OCI-LY1 (cell line): ENCODE measurements at regions not wholly inside any gene's neighbourhood (a gene's known extent, or its start where the extent isn't known, plus 50 kb on each side); places are given as distances from the start of the nearest gene placed in this dataset.

Experiments
- H2AFZ ChIP-seq: fragments of 200-600 bp; sonication (generic), shearing (Covaris generic); 2 replicates; pipeline ENCODE4 v1.6.0; 2014; ENCODE audit warnings: antibody characterized with exemption, mild to moderate bottlenecking, low read length
- H3F3A ChIP-seq: fragments of 200-600 bp; sonication (generic), shearing (Covaris generic); 2 replicates; pipeline ENCODE4 v1.6.0; 2014; ENCODE audit warnings: mild to moderate bottlenecking, antibody characterized with exemption, low read length, moderate library complexity; ENCODE audit not compliant: insufficient read depth
- H3K27ac ChIP-seq: fragments of 200-600 bp; sonication (generic); 2 replicates; pipeline ENCODE4 v1.5.1; 2014; ENCODE audit warnings: low read length, mixed run types, mild to moderate bottlenecking, low read depth; ENCODE audit not compliant: poor library complexity, severe bottlenecking
- H3K27me3 ChIP-seq: fragments of 200-600 bp; sonication (generic); 2 replicates; pipeline ENCODE4 v1.6.0; 2014; ENCODE audit warnings: antibody characterized with exemption, mild to moderate bottlenecking, low read length, moderate library complexity; ENCODE audit not compliant: insufficient read depth
- H3K36me3 ChIP-seq: fragments of 200-600 bp; sonication (generic); 2 replicates; pipeline ENCODE4 v1.6.1; 2014; ENCODE audit warnings: mild to moderate bottlenecking, antibody characterized with exemption, low read length, moderate library complexity, mixed read lengths; ENCODE audit not compliant: insufficient read depth
- H3K4me1 ChIP-seq: fragments of 200-600 bp; sonication (generic); 2 replicates; pipeline ENCODE4 v1.5.1; 2014; ENCODE audit warnings: mild to moderate bottlenecking, low read length, moderate library complexity; ENCODE audit not compliant: insufficient read depth, severe bottlenecking
- H3K4me2 ChIP-seq: fragments of 200-600 bp; sonication (generic), shearing (Covaris generic); 2 replicates; pipeline ENCODE4 v1.6.1; 2014; ENCODE audit warnings: low read length
- H3K4me3 ChIP-seq: fragments of 200-600 bp; sonication (generic); 2 replicates; pipeline ENCODE4 v1.5.1; 2014; ENCODE audit warnings: low read length, low read depth, mild to moderate bottlenecking, mixed read lengths; ENCODE audit not compliant: poor library complexity, severe bottlenecking
- H3K79me2 ChIP-seq: fragments of 200-600 bp; shearing (Covaris generic); 2 replicates; pipeline ENCODE4 v1.6.1; 2016; ENCODE audit warnings: mixed run types, low read length, mixed read lengths; ENCODE audit not compliant: insufficient read depth
- H3K9ac ChIP-seq: fragments of 200-600 bp; sonication (generic), shearing (Covaris generic); 2 replicates; pipeline ENCODE4 v1.6.1; 2014; ENCODE audit warnings: mild to moderate bottlenecking, low read length, mixed read lengths
- H3K9me2 ChIP-seq: fragments of 200-600 bp; sonication (generic), shearing (Covaris generic); 2 replicates; pipeline ENCODE4 v1.6.1; 2014; ENCODE audit warnings: low read depth, mild to moderate bottlenecking, low read length, mixed read lengths
- H3K9me3 ChIP-seq: fragments of 200-600 bp; shearing (Covaris generic); 2 replicates; pipeline ENCODE4 v1.6.1; 2014; ENCODE audit warnings: low read length, mixed read lengths
- H4K20me1 ChIP-seq: fragments of 200-600 bp; sonication (generic), shearing (Covaris generic); 2 replicates; pipeline ENCODE4 v1.6.0; 2016; ENCODE audit warnings: mild to moderate bottlenecking, low read length; ENCODE audit not compliant: insufficient read depth
- CTCF ChIP-seq: fragments of 200-600 bp; sonication (generic), shearing (Covaris generic); IDR thresholded peaks from 2 replicates; pipeline ENCODE4 v1.5.1; 2017; ENCODE audit warnings: mild to moderate bottlenecking, antibody characterized with exemption, low read length, moderate library complexity, mixed read lengths
- EZH2 ChIP-seq: fragments of 200-600 bp; sonication (generic), shearing (Covaris generic); IDR thresholded peaks from 2 replicates; pipeline ENCODE4 v1.8.0; 2017; ENCODE audit warnings: borderline replicate concordance, mixed run types, mild to moderate bottlenecking, antibody characterized with exemption, low read length, moderate library complexity, mixed read lengths

DNA sequence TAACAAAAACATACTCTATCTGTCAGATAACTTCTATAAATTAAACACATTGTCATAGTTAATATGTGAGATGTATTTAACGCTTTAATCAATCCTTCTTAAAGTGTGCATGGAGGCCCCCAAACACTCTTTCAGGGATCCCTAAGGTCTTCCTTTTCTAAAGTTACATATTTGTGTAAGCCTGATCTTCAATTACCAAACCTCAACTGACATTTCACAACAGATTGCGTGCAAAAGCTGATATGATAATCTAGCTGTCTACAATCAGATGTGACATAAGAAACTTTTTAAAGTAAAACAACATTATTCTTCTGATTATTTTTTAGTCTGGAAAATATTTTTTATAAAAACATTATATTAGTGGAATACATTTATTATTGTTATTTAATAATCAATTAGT is 1850.4 kb downstream of the OLFM4 start:
- no peaks in the 10 kb centered on the region for H3K79me2 ChIP-seq
- no peaks in the 10 kb centered on the region for H3K4me1 ChIP-seq
- no peaks in the 10 kb centered on the region for H3K27me3 ChIP-seq
- no peaks in the 10 kb centered on the region for H3K9me3 ChIP-seq
- no peak overlapping the region for H3K9ac ChIP-seq
- H3K4me3 ChIP-seq: no peak overlapping the region
- no peak overlapping the region for H3K4me2 ChIP-seq
- no peak overlapping the region for H2AFZ ChIP-seq
- no peaks in the 10 kb centered on the region for H3F3A ChIP-seq
- no peaks in the 10 kb centered on the region for H3K9me2 ChIP-seq
- TF ChIP-seq CTCF (no peak), EZH2 (no peak)
- no peaks in the 10 kb centered on the region for H3K36me3 ChIP-seq
- no peak overlapping the region for H3K27ac ChIP-seq
- H4K20me1 ChIP-seq: no peaks in the 10 kb centered on the region

GRCh38 chr13:54884682-54885081 is 1856.1 kb downstream of the OLFM4 start:
- H2AFZ ChIP-seq: no peak overlapping the region
- H3K9me2 ChIP-seq: no peaks in the 10 kb centered on the region
- no peak overlapping the region for H3K4me2 ChIP-seq
- no peak overlapping the region for H3K4me3 ChIP-seq
- no peaks in the 10 kb centered on the region for H3F3A ChIP-seq
- no peaks in the 10 kb centered on the region for H3K4me1 ChIP-seq
- no peaks in the 10 kb centered on the region for H3K9me3 ChIP-seq
- no peak for TF ChIP-seq CTCF
- no peak for TF ChIP-seq EZH2
- H4K20me1 ChIP-seq: no peaks in the 10 kb centered on the region
- H3K27me3 ChIP-seq: no peaks in the 10 kb centered on the region
- no peaks in the 10 kb centered on the region for H3K79me2 ChIP-seq
- no peak overlapping the region for H3K9ac ChIP-seq
- no peak overlapping the region for H3K27ac ChIP-seq
- no peaks in the 10 kb centered on the region for H3K36me3 ChIP-seq

GRCh38 chr13:54890976-54891375 is 1862.4 kb downstream of the OLFM4 start:
- no peak overlapping the region for H3K9ac ChIP-seq
- no peak overlapping the region for H3K4me3 ChIP-seq
- no peaks in the 10 kb centered on the region for H3K9me3 ChIP-seq
- H3K4me2 ChIP-seq: no peak overlapping the region
- no peak overlapping the region for H2AFZ ChIP-seq
- no peaks in the 10 kb centered on the region for H3F3A ChIP-seq
- H3K79me2 ChIP-seq: no peaks in the 10 kb centered on the region
- TF ChIP-seq EZH2 (no peak), CTCF (no peak)
- H3K27me3 ChIP-seq: no peaks in the 10 kb centered on the region
- no peaks in the 10 kb centered on the region for H4K20me1 ChIP-seq
- H3K36me3 ChIP-seq: no peaks in the 10 kb centered on the region
- H3K9me2 ChIP-seq: no peaks in the 10 kb centered on the region
- H3K4me1 ChIP-seq: no peaks in the 10 kb centered on the region
- no peak overlapping the region for H3K27ac ChIP-seq
